GM19395 (cell line): ENCODE measurements at regions not wholly inside any gene's neighbourhood (a gene's known extent, or its start where the extent isn't known, plus 50 kb on each side); places are given as distances from the start of the nearest gene placed in this dataset.

Experiments
- ATAC-seq: cut with Tn5 transposase; IDR thresholded peaks from one replicate; pipeline ENCODE4 v1.9.1; 2021; ENCODE audit warnings: mild to moderate bottlenecking, moderate library complexity; ENCODE audit not compliant: unreplicated experiment

DNA sequence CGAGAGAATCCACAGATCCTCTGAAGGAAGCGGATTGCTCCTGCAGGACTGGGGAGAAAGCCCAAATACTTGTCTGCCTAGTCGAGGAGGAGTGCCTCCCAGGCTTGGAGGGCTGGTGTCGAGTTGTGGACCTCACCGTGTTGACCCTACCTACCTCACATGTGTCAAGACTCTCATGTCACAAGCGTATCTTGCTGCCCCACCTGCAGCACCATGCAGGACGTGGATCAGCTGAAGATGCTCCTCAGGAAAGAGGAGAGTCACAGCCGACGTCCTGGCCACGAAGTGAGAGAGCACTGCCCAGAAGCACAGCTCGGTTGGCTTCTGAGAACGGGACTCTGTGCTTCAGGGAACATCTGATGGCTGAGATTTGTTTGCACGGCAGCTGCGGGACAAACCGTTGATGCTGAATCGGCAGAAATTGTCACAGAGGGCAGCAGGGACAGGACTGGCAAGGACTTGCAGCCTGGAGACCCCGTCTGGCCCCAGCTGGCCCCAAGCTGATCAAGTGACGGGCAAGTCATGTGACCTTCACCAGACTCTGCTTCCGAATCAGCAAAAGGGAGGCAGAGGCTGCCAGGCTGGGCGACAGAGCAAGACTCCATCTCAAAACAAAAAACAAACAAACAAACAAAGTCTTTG, 119.1 kb upstream of the ITGA1 start:
- no peak for ATAC-seq

DNA sequence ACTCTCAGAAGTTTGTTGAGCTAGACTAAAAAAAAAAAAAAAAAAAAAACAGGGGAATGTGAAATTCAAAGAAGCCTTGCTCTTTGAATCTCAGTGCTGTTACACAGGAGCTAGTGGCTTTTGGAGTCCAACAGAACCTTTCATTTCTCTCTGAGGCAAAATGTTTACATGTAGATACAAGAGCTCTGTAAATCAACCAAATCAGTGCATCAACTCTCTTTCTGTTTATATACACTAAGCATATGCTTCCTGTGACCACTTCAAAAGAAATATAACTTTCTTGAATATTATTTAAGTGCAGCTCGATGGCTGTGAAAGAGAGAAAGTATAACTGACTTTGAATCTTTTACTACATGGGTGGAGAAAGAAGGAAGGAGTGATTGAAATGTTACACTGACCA, 115.3 kb upstream of the ITGA1 start:
- ATAC-seq = no peak

DNA sequence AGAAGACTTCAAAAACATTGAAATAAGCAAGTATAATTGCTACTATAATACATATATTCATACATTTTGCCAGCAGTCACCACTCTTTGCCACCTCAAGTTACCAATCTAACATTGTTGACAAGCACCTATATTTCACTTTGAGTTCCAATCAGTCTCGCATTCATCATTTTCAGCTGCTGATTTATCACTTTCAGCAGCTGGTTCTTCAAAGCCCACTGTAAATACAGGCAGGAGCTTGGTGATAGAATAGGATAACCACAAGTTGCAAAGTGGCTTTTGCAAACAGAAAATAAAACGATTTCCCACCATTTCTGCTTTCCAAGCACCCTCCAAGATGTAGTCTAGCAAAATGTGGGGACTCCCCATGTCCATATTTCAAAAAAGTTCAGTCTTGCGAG, 114.2 kb upstream of the ITGA1 start:
- ATAC-seq = no peak

DNA sequence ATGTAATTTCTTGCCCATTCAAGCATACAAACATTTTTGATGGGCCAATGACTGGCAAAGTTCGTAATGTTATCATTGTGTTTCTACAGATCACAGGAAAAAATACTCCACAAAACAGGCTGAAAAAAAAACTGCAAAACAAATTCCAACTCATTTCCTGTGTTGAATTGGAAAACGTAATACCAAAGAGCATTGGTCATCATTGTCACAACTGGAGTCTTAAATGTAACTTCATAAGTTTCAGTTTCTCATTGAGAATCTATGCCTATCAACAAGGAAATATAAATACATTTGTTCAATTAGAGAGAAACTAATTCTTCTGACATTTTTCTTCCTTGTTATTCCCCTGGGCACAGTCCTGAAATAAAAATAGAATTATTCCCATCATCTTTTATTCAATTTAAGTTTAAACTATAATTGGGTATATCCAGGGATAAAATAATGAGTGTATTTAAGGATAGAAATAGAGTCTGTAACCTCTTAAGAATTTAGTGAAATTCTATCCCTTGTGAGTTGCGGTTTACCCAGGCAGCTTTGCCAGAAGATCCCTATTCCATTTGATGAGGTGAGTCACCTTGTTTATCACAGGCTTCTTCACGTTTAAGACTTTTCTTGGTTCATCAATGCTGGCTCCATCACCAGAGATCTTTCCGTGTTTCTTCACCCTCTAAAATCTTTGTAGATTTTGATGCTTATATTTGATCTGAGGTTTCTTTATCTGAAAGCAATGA, 112.7 kb upstream of the ITGA1 start:
- ATAC-seq = no peak

- no peak for ATAC-seq
Observed at GRCh38 chr5:52682492-52682891, 105.2 kb upstream of the ITGA1 start.

DNA sequence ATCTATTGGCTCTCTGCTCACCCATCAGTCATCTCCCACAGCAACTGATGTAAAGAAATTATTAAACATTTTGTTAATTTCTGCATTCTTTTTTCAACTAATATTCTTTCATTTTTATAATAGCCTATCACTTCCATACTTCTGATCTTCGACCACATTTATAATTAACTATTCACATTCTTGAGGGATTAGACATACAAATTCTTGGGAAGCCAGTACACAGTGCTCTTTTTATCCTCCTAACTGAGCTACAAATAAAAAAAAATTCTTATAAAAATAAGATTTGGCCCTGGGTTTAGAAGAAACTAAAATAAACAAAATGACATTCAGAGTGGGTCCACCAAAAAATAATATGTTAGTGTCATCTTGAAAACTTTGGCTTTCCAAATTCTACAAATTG, 103.7 kb upstream of the ITGA1 start:
- ATAC-seq = no peak

GRCh38 chr5:52685566-52685965, 102.2 kb upstream of the ITGA1 start:
- no peak for ATAC-seq

- no peak for ATAC-seq
Observed at GRCh38 chr5:52685971-52686370, 101.7 kb upstream of the ITGA1 start.

DNA sequence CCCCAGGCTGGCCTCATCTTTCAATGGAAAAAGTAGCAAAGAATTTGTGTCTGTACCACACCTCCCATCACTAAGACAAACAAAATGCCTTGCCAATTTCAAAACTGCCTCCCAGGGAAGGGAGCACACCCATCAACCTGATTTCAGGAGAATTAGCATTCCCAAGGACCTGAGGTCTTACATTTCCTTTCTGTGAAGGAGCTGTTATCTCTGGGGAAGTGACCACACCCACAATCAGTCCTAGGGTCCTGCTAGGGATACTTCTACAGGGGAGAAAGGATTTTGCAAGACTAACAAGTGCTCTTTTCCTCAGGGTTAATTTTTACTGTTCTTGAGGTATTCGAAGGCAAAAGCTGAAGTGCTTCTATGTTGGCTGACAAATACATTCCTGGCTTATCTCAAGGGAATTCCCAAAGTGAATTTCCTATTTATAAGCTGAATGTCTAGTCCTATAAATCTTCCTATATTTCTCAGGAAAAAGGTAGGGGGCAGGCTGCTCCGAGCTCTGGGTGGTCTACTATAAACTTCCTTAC, 97.4 kb upstream of the ITGA1 start:
- ATAC-seq = no peak

DNA sequence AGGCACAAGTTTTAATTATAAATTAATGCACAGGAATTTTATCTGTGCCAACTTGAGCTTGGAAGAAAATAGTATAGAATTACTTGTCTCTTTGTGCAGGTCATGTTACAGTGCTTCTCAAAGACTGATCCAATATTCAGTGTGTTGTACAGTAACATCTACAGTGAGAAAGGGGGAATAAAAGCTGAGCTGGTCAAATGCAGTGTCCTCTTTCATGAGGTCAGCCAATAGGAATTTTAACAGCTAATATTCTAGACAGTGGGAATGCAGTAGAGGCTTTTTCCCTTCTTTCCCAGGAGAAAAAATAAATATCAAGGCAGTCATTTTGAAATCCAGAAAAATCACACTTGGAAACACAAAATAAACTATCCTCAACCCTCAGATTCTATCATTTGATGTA, 95.7 kb upstream of the ITGA1 start:
- no peak for ATAC-seq

GRCh38 chr5:52692606-52693005, 95.1 kb upstream of the ITGA1 start:
- no peak for ATAC-seq

DNA sequence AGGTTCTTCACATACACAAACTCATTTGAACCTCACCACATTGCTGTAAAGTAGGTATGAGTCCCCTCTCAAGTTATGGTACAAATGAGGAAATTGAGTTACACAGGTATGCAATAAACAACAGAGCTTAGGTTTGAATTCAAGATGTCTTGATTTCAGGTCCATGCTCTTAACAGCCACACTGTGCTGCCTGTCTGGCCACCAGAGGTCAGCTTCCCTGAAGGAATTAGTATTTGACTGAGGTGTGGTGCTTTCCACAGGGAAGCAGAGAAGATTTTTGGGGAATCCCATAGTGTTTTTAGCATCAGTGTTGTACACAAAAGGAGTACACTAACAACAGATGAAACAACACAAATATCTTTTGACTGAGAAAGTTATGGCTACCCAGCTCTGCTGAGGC, 94.4 kb upstream of the ITGA1 start:
- peak; percentile 79 for ATAC-seq

- ATAC-seq = no peak
Observed at GRCh38 chr5:52693836-52694235, 93.9 kb upstream of the ITGA1 start.

GRCh38 chr5:52694648-52695047, 93.1 kb upstream of the ITGA1 start:
- no peak for ATAC-seq

GRCh38 chr5:52702877-52703276, 84.8 kb upstream of the ITGA1 start:
- ATAC-seq = no peak

- no peak for ATAC-seq
Observed at GRCh38 chr5:52703321-52703720, 84.4 kb upstream of the ITGA1 start.

- ATAC-seq = no peak
Observed at GRCh38 chr5:52705720-52706119, 82.0 kb upstream of the ITGA1 start.

DNA sequence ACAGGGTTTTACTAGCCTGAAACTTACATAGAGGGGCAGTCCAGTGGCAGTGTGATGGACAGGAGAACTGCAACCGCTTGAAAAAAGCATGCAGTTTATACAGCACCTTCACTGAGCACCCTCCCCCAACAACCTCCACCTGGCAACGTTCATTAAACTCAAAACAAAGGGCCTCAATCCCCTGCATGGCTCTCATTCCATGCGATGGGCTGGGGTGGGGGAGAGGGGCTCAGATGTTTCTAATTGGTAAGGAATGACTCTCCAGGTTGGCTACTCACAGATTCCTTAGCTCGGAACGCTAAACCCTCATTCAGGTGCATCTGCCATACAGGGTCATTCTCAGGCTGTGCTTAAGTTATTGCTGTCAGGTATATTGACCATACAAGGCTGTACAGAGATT, 80.9 kb upstream of the ITGA1 start:
- ATAC-seq = no peak

GRCh38 chr5:52707616-52708015, 80.1 kb upstream of the ITGA1 start:
- ATAC-seq = no peak

GRCh38 chr5:52708463-52708862, 79.3 kb upstream of the ITGA1 start:
- ATAC-seq = no peak

- peak; percentile 71 for ATAC-seq
Observed at GRCh38 chr5:52709167-52709925, 78.4 kb upstream of the ITGA1 start.
